ENCODE measurements at regions not wholly inside any gene's neighbourhood (a gene's known extent, or its start where the extent isn't known, plus 50 kb on each side); places are given as distances from the start of the nearest gene placed in this dataset.

GRCh38 chr2:155109527-155109926, 411.0 kb downstream of the KCNJ3 start:
- DNase-seq = no peak

GRCh38 chr2:155100261-155100660, 401.8 kb downstream of the KCNJ3 start:
- no peak for DNase-seq

GRCh38 chr2:155099784-155100183, 401.3 kb downstream of the KCNJ3 start:
- no peak for DNase-seq

GRCh38 chr2:155095613-155096012, 397.1 kb downstream of the KCNJ3 start:
- DNase-seq = no peak

- no peak for DNase-seq
Measured at GRCh38 chr2:155080373-155080772, 381.9 kb downstream of the KCNJ3 start.

- no peak for DNase-seq
Measured at GRCh38 chr2:155070489-155070888, 372.0 kb downstream of the KCNJ3 start.

GRCh38 chr2:155062922-155063258, 364.4 kb downstream of the KCNJ3 start:
- no peak for DNase-seq

- DNase-seq = no peak
Measured at GRCh38 chr2:155062250-155062921, 363.9 kb downstream of the KCNJ3 start.

- no peak for DNase-seq
Measured at GRCh38 chr2:155060896-155061295, 362.4 kb downstream of the KCNJ3 start.

GRCh38 chr2:155054712-155055111, 356.2 kb downstream of the KCNJ3 start:
- DNase-seq = no peak

- DNase-seq = no peak
Measured at GRCh38 chr2:155043097-155043496, 344.6 kb downstream of the KCNJ3 start.

- no peak for DNase-seq
Measured at GRCh38 chr2:155035308-155035707, 336.8 kb downstream of the KCNJ3 start.

GRCh38 chr2:155033652-155034051, 335.2 kb downstream of the KCNJ3 start:
- no peak for DNase-seq

- no peak for DNase-seq
Measured at GRCh38 chr2:155030296-155030695, 331.8 kb downstream of the KCNJ3 start.

GRCh38 chr2:155026651-155027174, 328.2 kb downstream of the KCNJ3 start:
- DNase-seq = no peak

- no peak for DNase-seq
Measured at GRCh38 chr2:155023674-155024073, 325.2 kb downstream of the KCNJ3 start.

GRCh38 chr2:155022531-155022930, 324.0 kb downstream of the KCNJ3 start:
- no peak for DNase-seq

GRCh38 chr2:155021618-155022017, 323.1 kb downstream of the KCNJ3 start:
- DNase-seq = no peak

GRCh38 chr2:155020246-155020645, 321.8 kb downstream of the KCNJ3 start:
- no peak for DNase-seq

- DNase-seq = no peak
Measured at GRCh38 chr2:155010925-155011324, 312.4 kb downstream of the KCNJ3 start.

- DNase-seq = no peak
Measured at GRCh38 chr2:154995361-154995760, 296.9 kb downstream of the KCNJ3 start.

GRCh38 chr2:154992826-154993225, 294.3 kb downstream of the KCNJ3 start:
- no peak for DNase-seq

GRCh38 chr2:154978710-154979109, 280.2 kb downstream of the KCNJ3 start:
- no peak for DNase-seq

- DNase-seq = no peak
Measured at GRCh38 chr2:154978244-154978643, 279.7 kb downstream of the KCNJ3 start.

GRCh38 chr2:154974041-154974440, 275.5 kb downstream of the KCNJ3 start:
- no peak for DNase-seq
